NCI-H2171 treated with DMSO at 0.1 percent for 48 hours (cell line): ENCODE measurements at regions not wholly inside any gene's neighbourhood (a gene's known extent, or its start where the extent isn't known, plus 50 kb on each side); places are given as distances from the start of the nearest gene placed in this dataset.

Source experiments
- DNase-seq: peaks from one replicate; lab custom pipeline; 2025; lab: John Stamatoyannopoulos, UW

- no peak for DNase-seq
Measured at GRCh38 chr12:107525063-107525718, 160.4 kb upstream of the PWP1 start.

GRCh38 chr12:107525719-107526554 lies 159.7 kb upstream of the PWP1 start:
- DNase-seq: no peak

DNA sequence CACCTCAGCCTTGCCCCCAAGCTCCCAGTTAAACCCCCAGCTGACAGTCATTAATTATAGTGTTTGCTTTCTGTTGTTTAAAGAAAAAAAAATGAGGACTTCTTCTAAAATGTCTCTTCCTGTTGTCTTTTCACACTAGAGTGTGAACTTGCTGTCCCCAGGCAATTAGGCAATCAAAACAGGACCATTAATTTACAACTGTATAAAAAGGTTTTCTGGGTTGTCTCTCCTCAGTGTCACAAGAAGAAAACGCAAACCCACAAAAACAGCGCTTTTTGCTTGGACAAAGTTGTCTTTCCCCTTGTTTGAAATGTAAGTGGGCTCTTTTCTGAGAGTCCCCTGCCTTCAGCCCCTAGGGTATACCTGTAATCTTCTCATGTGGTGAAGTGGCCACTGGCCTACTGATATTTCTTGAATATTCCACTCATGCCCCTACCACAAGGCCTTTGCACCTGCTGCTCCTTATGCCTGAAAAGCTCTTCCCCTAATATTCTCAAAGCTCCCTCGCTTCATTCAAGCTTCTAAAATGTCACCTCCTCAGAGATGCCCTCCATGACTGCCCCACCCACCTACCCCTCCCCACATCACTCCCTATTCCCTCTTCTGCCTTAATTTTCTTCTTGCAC lies 158.9 kb upstream of the PWP1 start:
- DNase-seq: no peak

DNA sequence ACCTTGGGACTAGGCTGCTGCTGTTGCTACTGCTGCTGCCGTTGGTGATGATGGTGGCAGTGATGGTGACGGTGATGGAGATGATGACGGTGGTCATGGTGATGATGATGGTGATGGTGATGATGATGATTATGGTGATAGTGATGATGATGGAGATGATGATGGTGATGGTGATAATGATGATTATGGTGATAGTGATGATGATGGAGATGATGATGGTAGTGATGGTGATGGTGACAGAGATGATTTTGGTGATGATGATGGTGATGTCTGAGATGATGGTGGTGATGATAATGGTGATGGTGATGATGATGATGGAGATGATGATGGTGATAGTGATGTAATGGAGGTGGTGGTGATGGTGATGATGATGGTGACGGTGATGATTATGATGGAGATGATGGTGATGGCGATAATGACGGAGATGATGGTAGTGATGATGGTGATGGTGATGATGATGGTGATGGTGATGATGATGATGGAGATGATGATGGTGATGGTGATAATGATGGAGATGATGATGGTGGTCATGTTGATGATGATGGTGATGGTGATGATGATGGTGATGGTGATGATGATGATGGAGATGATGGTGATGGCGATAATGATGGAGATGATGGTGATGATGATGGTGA lies 156.8 kb upstream of the PWP1 start:
- no peak for DNase-seq

GRCh38 chr12:107529991-107530390 lies 155.6 kb upstream of the PWP1 start:
- DNase-seq: no peak

- DNase-seq: no peak
Measured at GRCh38 chr12:107530701-107531100, 154.9 kb upstream of the PWP1 start.

- no peak for DNase-seq
Measured at GRCh38 chr12:107533218-107533617, 152.4 kb upstream of the PWP1 start.

GRCh38 chr12:107536613-107537012 lies 149.0 kb upstream of the PWP1 start:
- DNase-seq: peak; percentile 31

- no peak for DNase-seq
Measured at GRCh38 chr12:107537464-107538119, 148.0 kb upstream of the PWP1 start.

- DNase-seq: no peak
Measured at GRCh38 chr12:107539196-107539939, 146.2 kb upstream of the PWP1 start.

DNA sequence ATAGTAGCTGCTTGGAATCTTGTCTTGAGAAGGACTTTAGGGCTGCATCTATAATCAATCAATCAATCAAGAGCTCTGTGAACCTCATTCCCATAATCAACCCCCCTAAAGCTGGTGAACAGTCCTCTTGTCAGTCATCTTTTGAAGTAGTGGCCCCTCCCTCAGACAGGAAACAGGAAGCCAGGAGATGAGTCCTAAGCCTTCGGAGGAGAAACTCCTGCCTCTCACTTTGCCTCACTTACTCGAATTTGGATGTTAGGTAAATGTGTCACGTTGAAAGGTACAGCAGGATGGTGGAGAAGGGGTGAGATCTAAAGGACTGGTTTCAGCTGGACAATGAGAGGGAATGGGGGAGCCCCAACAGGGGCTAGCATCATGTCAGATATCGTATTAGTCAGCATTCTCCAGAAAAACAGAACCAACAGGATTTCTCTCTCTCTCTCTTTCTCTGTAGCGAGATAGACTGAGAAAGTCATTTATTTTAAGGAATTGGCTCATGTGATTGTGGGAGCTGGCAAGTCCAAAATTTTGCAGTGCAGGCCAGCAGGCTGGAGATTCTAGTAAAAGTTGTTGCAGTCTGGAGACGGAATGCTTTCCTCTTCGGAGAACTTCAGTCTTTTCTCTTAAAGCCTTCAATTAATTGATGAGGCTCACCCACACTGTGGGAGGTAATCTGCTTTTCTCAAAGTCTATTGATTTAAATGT lies 144.4 kb upstream of the PWP1 start:
- DNase-seq: no peak

- no peak for DNase-seq
Measured at GRCh38 chr12:107543416-107543815, 142.2 kb upstream of the PWP1 start.

DNA sequence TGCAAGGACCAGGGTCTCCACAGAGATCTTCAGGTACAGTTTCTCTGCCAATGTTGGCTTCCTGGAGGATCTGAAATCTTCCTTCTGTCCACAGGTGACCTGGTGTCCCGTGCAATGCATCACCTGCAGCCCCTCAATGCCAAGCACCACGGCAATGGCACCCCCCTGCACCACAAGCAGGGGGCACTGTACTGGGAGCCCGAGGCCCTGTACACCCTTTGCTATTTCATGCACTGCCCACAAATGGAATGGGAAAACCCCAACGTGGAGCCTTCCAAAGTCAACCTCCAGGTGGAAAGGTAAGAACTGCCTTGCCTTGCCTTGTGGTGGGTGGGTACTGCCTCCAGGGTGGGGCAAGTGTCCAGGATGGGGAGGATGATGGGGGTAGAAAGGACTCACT lies 141.8 kb upstream of the PWP1 start:
- DNase-seq: no peak

DNA sequence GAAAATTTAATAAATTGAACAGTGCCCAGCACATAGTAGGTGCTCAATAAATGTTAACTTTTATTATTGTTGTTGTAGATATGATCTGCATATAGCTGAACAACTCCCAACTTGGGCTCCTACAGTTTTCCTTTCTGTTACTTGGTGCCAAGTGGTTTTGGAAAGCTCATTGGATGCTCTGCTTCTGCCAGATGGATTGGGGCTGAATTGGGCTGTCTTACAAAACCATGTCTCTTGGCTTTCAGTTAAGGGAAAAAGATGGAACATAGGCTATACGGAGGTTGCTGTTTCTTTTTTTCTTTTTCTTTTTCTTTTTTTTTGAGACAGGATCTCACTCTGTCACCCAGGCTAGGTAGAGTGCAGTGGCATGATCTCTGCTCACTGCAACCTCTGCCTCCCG lies 140.7 kb upstream of the PWP1 start:
- no peak for DNase-seq

- no peak for DNase-seq
Measured at GRCh38 chr12:107545737-107546353, 139.8 kb upstream of the PWP1 start.

- DNase-seq: no peak
Measured at GRCh38 chr12:107547389-107547788, 138.2 kb upstream of the PWP1 start.

- no peak for DNase-seq
Measured at GRCh38 chr12:107549651-107550480, 135.7 kb upstream of the PWP1 start.

DNA sequence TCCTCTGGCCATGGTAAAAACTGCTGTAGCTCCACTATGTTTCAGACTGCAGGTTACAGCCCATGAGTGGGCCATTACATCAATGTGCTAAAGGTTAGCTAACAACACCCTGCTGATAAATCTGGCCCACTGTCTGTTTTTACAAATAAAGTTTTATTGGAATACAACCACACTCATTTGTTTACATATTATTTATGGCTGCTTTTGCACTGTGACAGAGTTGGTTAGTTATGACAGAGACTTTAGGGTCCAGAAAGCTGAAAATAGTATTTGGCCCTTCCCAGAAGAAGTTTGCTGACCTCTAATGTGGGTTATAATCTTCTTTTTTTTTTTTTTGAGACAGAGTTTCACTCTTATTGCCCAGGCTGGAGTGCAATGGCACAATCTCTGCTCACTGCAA lies 134.2 kb upstream of the PWP1 start:
- DNase-seq: no peak

DNA sequence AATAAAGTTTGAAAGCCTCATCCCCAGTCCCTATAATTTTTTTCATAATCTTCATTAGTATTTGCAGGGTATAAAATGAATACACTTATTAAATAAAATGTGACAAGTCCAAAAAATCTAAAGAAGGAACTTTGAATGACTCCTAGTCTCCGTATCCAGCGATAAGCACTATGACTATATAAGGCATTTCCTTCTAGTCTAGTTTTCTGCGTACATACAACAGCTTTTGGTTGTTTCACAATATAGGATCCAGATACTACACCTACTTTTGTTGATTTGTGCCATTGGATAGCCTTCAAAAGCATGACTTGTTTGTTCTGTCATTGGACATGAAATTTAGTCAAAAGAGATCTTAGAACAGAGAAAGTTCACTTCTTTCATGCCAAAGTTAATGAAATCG lies 133.3 kb upstream of the PWP1 start:
- DNase-seq: no peak
